Neural progenitor cell (in vitro differentiated cells): ENCODE measurements at regions not wholly inside any gene's neighbourhood (a gene's known extent, or its start where the extent isn't known, plus 50 kb on each side); places are given as distances from the start of the nearest gene placed in this dataset. TPM values are rescaled to one million over a fixed set of nuclear protein-coding genes. Genes with fewer than 3 reads are reported as not detected.
A peak's percentile ranks its signal among the peaks of the same experiment; 100 is the strongest.

Experiments
- DNase-seq: peaks from one replicate; pipeline ENCODE4 v3.0.0-alpha.2; 2016; ENCODE audit warnings: low spot score
- H2AFZ ChIP-seq: fragments of 200-600 bp; sonication (generic); replicated peaks from 2 replicates; pipeline ENCODE4 v1.6.1; 2016; ENCODE audit warnings: antibody characterized with exemption
- H3F3A ChIP-seq: fragments of 200-600 bp; sonication (generic); 2 replicates; pipeline ENCODE4 v1.6.1; 2016; ENCODE audit warnings: antibody characterized with exemption, low read depth
- H3K27ac ChIP-seq: fragments of 200-600 bp; sonication (generic); 2 replicates; pipeline ENCODE4 v1.5.1; 2016; ENCODE audit warnings: mild to moderate bottlenecking
- H3K27me3 ChIP-seq: fragments of 200-600 bp; sonication (generic); 2 replicates; pipeline ENCODE4 v1.6.1; 2016; ENCODE audit warnings: mild to moderate bottlenecking, moderate library complexity
- H3K36me3 ChIP-seq: fragments of 200-600 bp; sonication (generic); 2 replicates; pipeline ENCODE4 v1.5.1; 2016
- H3K4me1 ChIP-seq: fragments of 200-600 bp; sonication (generic); 2 replicates; pipeline ENCODE4 v1.6.1; 2016; ENCODE audit warnings: mixed run types
- H3K4me2 ChIP-seq: fragments of 200-600 bp; sonication (generic); 2 replicates; pipeline ENCODE4 v1.6.1; 2016
- H3K4me3 ChIP-seq: fragments of 200-600 bp; sonication (generic); 2 replicates; pipeline ENCODE4 v1.5.1; 2016
- H3K79me2 ChIP-seq: fragments of 200-600 bp; sonication (generic); 2 replicates; pipeline ENCODE4 v1.6.1; 2016; ENCODE audit warnings: low read depth
- H3K9ac ChIP-seq: fragments of 200-600 bp; sonication (generic); 2 replicates; pipeline ENCODE4 v1.6.1; 2016
- H3K9me3 ChIP-seq: fragments of 200-600 bp; sonication (generic); 2 replicates; pipeline ENCODE4 v1.5.1; 2016; ENCODE audit warnings: low read depth
- H4K20me1 ChIP-seq: fragments of 200-600 bp; sonication (generic); 2 replicates; pipeline ENCODE4 v1.6.1; 2016; ENCODE audit warnings: low read depth
- H3K27ac Mint-ChIP-seq: 3 replicates; pipeline ENCODE4 v1.8.0; 2021; ENCODE audit warnings: mixed read lengths
- H3K27me3 Mint-ChIP-seq: 2 replicates; pipeline ENCODE4 v1.8.0; 2022; ENCODE audit warnings: low read depth, mild to moderate bottlenecking, inconsistent platforms, moderate library complexity, mixed read lengths; ENCODE audit not compliant: insufficient read depth
- H3K36me3 Mint-ChIP-seq: 3 replicates; pipeline ENCODE4 v1.8.0; 2021; ENCODE audit warnings: mixed read lengths
- H3K4me1 Mint-ChIP-seq: 3 replicates; pipeline ENCODE4 v1.8.0; 2021; ENCODE audit warnings: mixed read lengths
- H3K4me3 Mint-ChIP-seq: 3 replicates; pipeline ENCODE4 v1.8.0; 2021; ENCODE audit warnings: mild to moderate bottlenecking, moderate library complexity, mixed read lengths
- H3K9me3 Mint-ChIP-seq: 3 replicates; pipeline ENCODE4 v1.8.0; 2020; ENCODE audit warnings: mixed read lengths
- EZH2 ChIP-seq: fragments of 200-600 bp; sonication (generic); IDR thresholded peaks from 2 replicates; pipeline ENCODE4 v1.6.1; 2017; ENCODE audit warnings: antibody characterized with exemption, mild to moderate bottlenecking, moderate library complexity
- EZH2phosphoT487 ChIP-seq: fragments of 200-600 bp; sonication (generic); IDR thresholded peaks from 2 replicates; pipeline ENCODE4 v1.6.1; 2017; ENCODE audit warnings: antibody characterized with exemption
- small RNA-seq: library from RNA; depleted of rRNA; stranded (forward); fragments of <200 nt; gene quantifications from one replicate; pipeline ENCODE3, GENCODE V24; 2015
- TF ChIP-seq, protein P1 (sequence below): fragments of 200-600 bp; sonication (generic); IDR thresholded peaks from 2 replicates; pipeline ENCODE4 v1.5.1; 2017; ENCODE audit warnings: antibody characterized with exemption, mild to moderate bottlenecking

- DNase-seq, result peak; percentile 15
- no peaks in the 10 kb centered on the region for H3F3A ChIP-seq
- Mint-ChIP-seq H3K4me3 (no peak overlapping the region), H3K27me3 (peaks cover 9% of the 10 kb centered on the region), H3K36me3 (no peaks in the 10 kb centered on the region), H3K27ac (peak overlapping the region; percentile 10), H3K4me1 (peaks cover 17% of the 10 kb centered on the region), H3K9me3 (no peaks in the 10 kb centered on the region)
- peaks cover 8% of the 10 kb centered on the region for H3K4me1 ChIP-seq
- H3K9me3 ChIP-seq, result no peaks in the 10 kb centered on the region
- no peaks in the 10 kb centered on the region for H4K20me1 ChIP-seq
- no peaks in the 10 kb centered on the region for H3K79me2 ChIP-seq
- H3K36me3 ChIP-seq, result no peaks in the 10 kb centered on the region
- TF ChIP-seq EZH2 (no peak), EZH2phosphoT487 (no peak)
- TF ChIP-seq, protein P1, sequence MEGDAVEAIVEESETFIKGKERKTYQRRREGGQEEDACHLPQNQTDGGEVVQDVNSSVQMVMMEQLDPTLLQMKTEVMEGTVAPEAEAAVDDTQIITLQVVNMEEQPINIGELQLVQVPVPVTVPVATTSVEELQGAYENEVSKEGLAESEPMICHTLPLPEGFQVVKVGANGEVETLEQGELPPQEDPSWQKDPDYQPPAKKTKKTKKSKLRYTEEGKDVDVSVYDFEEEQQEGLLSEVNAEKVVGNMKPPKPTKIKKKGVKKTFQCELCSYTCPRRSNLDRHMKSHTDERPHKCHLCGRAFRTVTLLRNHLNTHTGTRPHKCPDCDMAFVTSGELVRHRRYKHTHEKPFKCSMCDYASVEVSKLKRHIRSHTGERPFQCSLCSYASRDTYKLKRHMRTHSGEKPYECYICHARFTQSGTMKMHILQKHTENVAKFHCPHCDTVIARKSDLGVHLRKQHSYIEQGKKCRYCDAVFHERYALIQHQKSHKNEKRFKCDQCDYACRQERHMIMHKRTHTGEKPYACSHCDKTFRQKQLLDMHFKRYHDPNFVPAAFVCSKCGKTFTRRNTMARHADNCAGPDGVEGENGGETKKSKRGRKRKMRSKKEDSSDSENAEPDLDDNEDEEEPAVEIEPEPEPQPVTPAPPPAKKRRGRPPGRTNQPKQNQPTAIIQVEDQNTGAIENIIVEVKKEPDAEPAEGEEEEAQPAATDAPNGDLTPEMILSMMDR, result no peak
- peak overlapping the region; percentile 24 for H3K4me2 ChIP-seq
- no peak overlapping the region for H3K27ac ChIP-seq
- peaks cover 37% of the 10 kb centered on the region for H3K27me3 ChIP-seq
- H2AFZ ChIP-seq, result no peak overlapping the region
- no peak overlapping the region for H3K9ac ChIP-seq
- no peak overlapping the region for H3K4me3 ChIP-seq
These were observed 51.7 kb upstream of the TUT7 start for GRCh38 chr9:86405926-86406325.

- H2AFZ ChIP-seq, result no peak overlapping the region
- TF ChIP-seq, protein P1, result no peak
- TF ChIP-seq EZH2, result no peak
- no peak for TF ChIP-seq EZH2phosphoT487
- no peaks in the 10 kb centered on the region for H4K20me1 ChIP-seq
- Mint-ChIP-seq H3K4me1 (peaks cover 15% of the 10 kb centered on the region), H3K36me3 (no peaks in the 10 kb centered on the region), H3K9me3 (no peaks in the 10 kb centered on the region), H3K4me3 (no peak overlapping the region), H3K27me3 (peaks cover 9% of the 10 kb centered on the region), H3K27ac (no peak overlapping the region)
- no peak overlapping the region for H3K4me2 ChIP-seq
- H3K9me3 ChIP-seq, result no peaks in the 10 kb centered on the region
- no peaks in the 10 kb centered on the region for H3K79me2 ChIP-seq
- peaks cover 8% of the 10 kb centered on the region for H3K4me1 ChIP-seq
- peaks cover 29% of the 10 kb centered on the region for H3K27me3 ChIP-seq
- H3K9ac ChIP-seq, result no peak overlapping the region
- no peaks in the 10 kb centered on the region for H3K36me3 ChIP-seq
- no peak overlapping the region for H3K4me3 ChIP-seq
- no peaks in the 10 kb centered on the region for H3F3A ChIP-seq
- H3K27ac ChIP-seq, result no peak overlapping the region
- DNase-seq, result no peak
These were observed 50.9 kb upstream of the TUT7 start for GRCh38 chr9:86405086-86405491.

Small RNAs in the stretch of these regions (small RNA-seq; reads per million reads assigned to genes)
- not detected for gene AL158828.1
- gene RNU2-36P, result 0.59 reads per million, percentile 62 among the genes with 10 or more reads in this experiment
